ENCODE measurements at regions not wholly inside any gene's neighbourhood (a gene's known extent, or its start where the extent isn't known, plus 50 kb on each side); places are given as distances from the start of the nearest gene placed in this dataset.

DNA sequence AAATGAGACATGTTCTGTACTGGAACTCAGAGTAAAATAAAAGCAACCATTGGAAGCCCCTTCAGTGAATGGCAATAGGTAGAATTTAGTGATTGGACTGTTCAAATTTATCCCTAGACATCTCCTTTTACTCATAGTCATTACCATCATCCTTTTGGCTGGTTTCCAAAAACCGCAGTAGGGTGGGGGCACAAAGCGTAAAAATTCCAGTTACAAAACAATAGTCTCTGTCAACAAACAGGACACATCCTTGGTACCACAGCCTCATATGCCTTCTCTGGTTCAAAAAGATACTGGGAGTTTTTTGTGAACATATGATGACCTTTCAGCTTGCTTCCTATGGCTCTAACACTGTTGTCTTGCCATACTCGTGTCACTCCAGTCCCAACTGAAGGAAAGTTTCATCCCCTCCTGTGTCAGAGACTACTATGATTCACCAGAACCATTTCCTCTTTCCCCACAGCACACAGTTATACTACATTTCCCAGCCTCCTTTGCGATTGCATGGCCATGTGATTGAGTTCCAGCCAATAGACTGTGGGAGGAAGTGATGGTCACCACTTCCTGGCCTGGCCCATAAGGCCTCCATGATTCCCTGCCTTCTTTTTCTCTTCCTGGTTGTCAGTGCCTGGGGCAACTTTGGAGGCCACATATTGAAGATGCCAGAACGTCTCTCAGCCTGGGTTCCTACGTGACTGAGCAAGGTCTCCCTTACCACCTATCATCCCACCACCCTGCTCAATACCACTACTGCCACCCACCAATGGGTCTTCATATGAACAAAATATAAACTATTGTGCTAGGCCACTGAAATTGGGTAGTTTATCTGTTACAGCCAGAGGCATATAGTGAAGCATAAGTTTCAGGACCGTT, 162.4 kb downstream of the ID4 start:
- TF ChIP-seq POLR2A (IDR thresholded peaks at IDR 0.05) (no peak), CTCF (IDR thresholded peaks at IDR 0.05) (no peak), POLR2AphosphoS5 (IDR thresholded peaks at IDR 0.05) (no peak), EP300 (IDR thresholded peaks at IDR 0.05) (no peak)

Measured in suprapubic skin (tissue), 4 donors.